Dermis blood vessel endothelial cell (primary cell): ENCODE measurements at regions not wholly inside any gene's neighbourhood (a gene's known extent, or its start where the extent isn't known, plus 50 kb on each side); places are given as distances from the start of the nearest gene placed in this dataset.

Experiments
- DNase-seq: peaks from one replicate; pipeline ENCODE4 v3.0.0; 2010

DNA sequence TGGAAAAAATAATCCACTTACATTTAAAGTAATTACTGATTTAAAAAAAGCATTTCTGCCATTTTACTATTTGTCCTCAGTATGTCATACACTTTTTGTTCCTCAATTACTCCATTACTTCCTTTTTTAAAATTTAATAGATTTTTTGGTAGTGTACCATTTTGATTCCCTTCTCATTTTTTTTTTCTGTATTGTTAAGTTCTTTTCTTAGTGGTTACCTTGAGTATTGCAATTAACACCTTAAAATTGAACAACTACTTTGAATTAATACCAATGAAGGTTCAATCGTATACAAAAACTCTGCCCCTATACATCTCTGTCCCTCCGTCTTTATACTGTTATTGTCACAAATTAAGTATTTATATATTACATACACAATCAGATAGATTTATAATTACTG, 240.6 kb upstream of the LMCD1 start:
- no peak for DNase-seq

DNA sequence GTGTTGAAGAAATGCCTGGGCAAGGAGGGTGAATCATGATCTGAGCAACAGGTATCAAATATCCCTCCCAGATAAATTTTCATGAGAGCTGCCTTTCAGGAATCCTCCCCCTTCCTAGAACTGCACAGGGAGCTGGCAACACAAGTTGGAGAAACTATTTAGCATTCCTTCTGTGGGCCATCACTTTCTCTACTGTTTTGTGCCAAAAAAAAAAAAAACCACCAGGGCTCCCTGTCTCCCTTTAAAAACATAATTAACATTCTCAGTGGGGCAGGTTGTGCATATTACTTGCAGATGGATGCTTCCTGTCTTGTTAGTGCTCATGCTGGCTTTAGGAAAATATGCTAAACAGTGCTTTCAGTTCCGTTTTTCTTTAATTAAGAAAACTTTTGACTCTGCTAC, 234.9 kb upstream of the LMCD1 start:
- DNase-seq = no peak

DNA sequence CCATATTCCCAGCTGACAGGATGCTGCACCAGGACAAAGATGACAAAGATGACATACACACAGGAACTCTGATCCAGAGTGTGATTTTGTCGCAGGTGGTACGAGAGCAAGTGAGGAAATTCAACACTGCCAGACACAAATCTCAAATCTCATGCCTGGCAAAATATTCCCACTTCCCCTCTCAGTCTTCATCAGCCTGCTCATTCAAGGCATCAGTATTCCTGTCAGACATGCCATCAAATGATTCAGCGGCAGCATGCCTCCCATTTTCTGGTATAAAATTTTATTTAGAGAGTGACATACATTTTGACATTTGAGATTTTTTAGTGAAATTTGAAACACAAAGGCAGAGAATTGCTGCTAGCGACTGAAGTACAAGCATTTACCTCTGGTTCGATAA, 228.1 kb upstream of the LMCD1 start:
- no peak for DNase-seq

DNA sequence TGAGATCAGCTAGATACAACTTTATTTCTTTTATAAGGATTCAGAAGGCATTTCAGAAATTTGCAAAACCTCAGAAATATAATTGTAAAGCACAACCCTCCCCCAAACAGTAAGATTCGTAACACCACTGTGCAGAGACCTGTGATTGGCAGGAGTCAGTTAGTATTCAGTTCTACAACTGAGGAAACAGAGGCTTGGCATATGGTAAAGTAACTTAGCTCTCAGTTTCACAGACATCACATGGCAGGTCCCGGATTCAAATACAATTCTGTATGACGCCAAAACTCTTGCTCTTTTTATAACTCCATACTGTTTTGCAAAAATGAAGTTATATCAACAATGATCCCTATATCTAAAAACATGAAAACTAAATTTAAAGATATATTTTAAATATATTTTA, 225.6 kb upstream of the LMCD1 start:
- DNase-seq = no peak

DNA sequence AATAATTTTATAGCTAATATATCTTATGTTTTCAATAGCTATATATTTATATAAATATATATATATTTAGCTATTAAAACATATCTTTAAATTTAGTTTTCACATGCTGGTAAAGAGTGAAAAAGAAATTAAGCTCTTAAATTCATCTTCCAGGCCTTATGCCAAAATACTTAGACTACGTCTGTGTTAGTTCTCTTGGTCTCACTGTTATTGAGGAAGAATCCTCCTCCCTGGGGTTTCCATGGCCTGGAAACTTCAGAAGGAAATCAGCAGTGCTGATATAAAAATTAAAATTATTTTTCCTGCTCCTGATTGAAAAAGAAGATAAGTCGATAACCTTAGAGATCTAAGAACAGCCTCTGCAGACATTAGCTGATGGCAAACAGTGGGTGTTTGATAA, 225.1 kb upstream of the LMCD1 start:
- DNase-seq = no peak

DNA sequence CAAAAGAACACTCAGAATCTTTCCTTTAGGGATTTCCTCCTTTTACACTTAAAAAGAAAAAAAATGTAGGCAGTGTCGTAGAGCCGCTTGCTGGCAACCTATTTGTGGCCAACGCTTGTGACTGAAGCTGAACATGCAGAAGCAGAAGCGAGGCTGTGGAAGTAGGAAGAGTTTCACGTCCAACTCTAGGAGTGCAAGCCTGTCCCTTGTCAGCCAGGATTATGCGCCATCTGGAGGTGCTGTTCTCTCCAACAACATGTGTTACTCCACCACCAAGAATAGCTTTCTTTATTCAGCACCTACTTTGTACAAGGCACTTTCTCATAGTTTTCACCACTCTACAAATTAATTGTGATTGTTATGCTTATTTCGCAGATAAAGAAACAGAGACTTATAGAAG, 223.2 kb upstream of the LMCD1 start:
- DNase-seq = no peak

DNA sequence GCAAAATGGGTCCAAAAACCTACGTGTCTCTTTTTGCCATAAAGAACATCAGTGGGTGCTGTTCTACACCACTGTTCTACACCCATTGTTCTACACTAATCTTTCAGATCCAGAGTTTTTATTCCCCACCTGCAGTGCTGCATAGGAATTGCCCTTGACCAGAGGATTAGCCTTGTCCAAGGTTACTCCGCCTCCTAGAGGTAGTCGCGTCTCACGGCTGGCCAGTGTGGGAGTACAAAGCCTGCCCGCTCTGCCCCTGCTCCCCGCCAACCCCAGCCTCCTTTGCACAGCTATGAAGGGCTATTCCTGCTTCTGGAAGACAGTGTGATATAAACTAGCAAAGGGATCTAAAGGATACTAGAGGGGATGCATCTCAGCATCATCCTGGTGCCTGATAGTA, 222.1 kb upstream of the LMCD1 start:
- no peak for DNase-seq

DNA sequence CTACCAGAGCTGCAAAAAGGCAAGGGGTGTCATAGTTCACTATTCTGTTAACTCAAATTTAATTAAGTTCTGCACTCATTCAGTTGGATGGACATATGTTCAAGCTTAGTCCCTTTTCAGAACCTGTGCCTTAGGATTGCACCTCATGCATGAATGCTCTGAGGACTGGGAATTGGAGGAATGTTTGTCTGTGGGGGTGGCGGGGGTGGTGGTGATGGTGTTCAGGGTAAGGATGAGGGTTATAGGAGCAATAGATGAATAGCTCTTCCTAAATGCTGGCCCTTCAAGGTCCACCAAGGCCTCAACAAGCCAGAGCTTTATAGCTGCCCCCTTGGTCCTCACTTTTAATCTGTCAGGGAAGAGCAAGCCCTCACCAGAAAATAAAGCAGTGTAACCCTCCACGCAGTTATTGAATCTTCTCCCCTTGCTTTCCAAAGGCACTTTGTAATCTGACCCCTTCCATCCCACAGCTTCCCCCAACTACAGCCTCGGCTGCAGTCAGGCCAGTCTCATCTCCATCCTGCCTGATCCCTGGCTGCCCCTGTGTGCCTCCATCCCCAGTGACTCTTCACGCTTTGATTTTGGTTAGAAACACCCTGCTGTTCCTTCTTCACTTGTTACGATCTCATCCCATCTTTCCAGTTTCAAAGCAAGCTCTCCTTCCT, 221.6 kb upstream of the LMCD1 start:
- DNase-seq = no peak

DNA sequence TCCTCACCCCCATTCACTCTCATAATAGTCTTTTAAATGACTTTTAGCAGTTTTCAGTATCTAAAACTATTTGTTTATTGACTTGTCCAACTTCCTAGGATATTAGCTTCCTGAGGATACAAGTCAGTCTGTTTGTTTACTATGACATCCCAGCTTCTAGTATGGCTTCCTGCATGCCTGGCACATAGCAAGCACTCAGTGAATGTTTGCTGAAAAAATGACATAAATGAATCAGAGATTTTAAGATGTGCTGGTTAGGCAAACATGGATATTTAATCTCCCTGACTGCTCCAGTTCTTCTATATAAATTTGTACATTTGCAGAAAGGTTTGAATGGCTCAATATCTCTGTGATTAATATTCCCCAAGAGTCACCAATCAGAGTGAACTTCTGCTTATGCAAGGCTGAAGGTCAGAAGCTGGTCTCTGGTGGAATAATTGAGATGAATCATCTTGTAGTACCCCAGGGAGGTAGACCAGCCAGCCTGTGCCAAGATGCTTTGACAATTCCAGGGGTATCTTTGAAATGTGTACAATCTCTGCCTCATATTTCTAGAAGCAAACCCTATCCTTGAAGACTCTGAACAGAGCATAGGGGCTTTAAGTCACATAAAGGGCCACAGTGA, 219.0 kb upstream of the LMCD1 start:
- no peak for DNase-seq

DNA sequence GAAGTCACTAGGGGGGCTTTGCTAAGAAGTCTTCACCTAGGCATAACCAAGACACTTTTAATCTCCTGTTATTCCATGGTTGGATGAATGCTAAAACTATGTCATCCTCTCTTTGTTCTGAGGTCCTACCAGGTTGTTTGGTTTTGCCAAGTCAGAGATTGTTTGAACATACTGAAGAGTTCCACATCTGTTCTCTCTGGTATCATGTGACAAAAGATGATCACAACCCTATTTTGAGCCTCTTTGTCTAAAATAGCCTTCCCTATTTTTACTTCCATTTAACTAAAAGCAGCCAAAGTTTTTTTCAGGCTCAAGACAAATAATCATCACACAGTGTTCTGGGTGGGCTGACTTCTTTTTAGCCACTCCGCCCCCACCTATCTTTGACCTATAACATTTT, 218.4 kb upstream of the LMCD1 start:
- DNase-seq = no peak

DNA sequence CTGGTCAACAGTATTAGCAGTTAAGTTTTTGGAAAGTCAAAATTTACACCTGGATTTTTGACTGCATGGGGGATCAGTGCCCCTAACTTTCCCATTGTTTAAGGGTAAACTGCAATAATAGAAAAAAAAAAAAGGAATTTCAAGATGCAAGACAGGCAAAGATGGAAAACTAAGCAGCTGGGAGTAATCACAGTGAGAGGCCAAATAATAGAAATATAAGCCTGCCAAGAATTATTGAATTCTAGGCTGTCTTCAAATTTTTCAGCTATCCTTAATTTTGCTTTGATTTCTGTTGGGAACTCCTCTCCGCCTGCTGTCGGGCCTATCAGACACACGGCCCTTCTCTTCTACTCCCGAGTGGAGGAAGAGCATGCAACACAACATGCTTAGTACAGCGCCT, 215.5 kb upstream of the LMCD1 start:
- no peak for DNase-seq

DNA sequence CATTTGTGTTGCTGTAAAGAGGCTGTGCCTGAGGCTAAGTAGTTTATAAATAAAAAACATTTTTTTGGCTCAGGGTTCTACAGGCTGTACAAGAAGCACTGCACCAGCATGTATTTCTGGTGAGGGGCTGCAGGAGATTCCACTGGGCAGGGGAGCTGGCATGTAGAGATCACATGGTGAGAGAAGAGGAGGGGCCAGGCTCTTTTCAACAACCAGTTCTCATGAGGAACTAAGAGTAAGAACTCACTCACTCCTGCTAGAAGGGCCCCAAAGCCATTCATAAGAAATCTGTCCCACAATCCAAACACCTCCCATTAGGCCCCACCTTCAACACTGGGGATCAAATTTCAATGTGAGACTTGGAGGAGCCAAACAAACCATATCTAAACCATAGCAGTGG, 214.9 kb upstream of the LMCD1 start:
- no peak for DNase-seq

DNA sequence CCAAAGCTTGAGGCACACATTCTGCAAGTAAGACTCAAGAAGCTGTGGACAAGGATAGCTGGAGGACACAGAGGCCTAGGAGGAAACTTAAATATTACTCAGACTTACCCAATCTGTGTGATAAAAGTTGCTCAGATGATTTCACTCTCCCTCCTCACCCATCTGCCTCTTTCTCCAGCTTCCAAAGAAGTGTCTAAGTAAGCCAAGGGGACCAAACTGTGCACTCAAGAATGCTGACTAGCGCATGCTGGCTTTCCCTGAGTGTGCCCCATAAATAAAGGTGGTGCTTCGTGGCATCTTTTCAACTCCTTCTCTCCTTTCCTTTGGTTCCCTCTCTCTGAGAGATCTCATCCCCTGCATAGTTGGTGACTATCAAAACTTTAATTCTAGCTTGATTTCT, 211.0 kb upstream of the LMCD1 start:
- DNase-seq = no peak

DNA sequence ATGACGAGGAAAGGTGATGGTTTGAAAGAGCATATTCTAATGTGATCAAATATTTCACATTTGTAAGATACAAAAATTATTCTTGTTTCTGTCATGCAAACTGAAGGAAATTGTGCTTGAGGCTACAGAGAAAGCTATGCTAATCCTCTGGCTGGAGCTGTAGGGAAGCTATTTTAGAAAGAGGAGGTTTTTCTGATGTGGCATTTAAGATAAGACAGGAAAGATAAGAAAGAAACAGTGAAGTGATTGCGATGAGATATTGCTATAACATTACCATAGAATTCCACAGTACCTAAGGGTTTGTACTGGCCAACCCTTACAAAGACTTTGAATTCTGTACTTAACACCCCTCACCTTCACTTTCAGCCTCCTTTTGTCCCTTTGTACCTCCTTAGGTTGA, 205.2 kb upstream of the LMCD1 start:
- no peak for DNase-seq

DNA sequence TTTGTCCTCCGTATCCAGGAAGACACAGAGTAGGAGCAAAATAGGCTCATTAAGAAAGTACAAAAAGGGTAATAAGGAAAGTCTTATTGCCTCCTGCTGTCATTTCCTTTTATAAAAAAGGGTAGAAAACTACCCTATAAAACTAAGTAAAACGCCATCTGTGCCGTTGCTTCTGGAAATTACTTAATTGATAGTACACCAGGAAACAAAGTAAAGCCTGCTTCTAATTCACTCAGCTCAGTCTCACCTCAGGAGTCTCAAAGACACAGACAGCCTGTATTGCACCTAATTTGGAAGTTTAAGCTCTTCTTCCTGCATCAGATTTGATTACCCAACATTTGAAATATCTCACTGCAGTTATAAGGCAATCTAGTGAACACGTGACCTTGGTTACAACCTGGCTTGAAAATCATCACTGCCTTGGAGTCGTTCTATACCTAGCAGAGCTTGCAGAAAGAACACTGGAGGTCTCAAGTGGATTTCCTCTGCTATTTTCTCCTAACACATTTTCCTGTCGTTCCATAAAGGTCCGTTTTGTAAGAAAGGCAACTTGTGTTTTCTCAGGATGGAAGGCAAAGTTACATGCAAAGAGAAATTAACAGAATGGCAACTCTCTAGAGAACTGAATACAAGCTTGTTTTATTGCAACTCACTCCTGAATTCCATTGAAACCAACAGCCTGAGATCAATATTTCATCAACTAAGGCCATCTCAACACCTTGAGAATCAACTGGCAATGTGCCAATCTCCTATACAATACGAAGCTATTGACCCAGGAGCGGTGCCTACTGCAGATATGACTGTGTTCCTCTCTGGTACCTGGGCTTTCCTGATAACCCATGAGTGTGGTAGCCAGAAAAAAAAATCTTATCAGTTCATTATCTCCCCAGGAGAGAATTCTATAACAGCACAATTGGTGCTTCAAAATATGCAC, 203.3 kb upstream of the LMCD1 start:
- DNase-seq = no peak

DNA sequence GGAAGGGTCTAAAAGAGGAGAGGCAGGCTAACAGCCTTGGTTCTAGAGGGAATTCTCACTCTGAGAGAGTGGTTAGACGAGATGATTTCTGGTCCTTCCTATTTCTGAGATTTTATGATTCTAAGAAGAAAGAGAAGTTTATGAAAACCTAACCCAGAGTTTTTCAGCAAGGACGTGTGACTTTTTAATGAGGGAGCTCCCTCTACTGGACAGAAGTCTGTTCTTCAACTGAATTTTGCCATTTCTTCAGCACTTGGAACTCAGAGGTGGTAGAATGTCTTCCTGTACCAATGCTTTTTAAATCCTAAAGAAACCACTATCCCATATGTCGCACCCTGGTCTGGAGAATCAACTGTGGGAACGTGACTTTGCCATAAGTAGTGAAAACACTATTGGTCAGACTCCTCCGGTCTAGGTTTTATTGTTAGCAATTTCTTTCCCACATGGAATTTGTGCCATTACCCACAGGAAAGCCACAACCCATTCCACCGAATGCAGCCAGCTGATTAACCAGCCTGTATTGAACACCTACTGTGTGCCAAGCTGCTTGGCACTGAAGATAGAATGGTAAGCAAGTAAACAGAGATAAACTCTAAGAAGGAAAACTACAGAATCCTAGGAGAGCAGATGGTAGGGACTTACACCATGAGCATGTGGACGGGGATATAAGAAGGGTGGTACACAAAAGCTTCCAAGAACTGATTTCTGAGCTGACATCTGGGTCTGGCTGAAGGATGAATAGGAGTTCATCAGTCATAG, 199.5 kb upstream of the LMCD1 start:
- DNase-seq = peak; percentile 68

DNA sequence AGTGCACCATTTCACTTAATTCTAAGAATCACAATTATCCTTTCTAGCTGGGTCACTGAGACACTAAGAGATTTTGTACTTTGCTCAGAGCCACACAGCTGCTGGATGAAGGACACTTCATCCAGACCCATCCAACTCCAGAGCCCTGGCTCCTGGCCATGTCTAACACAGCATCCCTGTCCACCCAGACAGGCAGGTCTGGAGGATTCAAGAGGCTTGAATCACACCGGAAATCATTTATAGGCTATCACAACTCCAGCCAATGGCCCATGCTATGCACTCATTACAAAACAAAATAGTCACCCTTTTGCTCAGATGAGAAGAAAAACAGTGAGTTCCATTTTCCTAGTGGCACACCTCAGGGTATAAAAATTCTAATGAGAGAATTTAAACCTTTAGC, 198.2 kb upstream of the LMCD1 start:
- no peak for DNase-seq

DNA sequence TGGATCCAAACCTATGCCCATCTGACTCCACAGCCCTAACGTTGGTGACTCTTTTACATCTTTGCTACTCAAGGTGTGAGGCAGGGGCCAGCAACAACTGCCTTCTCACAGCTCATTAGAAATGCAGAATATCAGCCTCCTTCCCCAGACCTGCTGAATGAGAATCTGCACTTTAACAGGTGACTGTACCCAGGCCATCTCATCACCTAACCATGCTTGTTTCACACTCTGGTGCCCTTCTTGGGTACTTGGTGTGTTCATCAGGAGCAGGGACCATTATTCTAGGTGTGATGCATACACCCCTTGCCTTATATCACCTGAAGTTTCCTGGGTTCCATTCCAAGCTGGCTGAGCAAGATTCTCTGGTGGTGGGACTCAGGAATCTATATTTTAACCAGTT, 196.3 kb upstream of the LMCD1 start:
- DNase-seq = no peak

DNA sequence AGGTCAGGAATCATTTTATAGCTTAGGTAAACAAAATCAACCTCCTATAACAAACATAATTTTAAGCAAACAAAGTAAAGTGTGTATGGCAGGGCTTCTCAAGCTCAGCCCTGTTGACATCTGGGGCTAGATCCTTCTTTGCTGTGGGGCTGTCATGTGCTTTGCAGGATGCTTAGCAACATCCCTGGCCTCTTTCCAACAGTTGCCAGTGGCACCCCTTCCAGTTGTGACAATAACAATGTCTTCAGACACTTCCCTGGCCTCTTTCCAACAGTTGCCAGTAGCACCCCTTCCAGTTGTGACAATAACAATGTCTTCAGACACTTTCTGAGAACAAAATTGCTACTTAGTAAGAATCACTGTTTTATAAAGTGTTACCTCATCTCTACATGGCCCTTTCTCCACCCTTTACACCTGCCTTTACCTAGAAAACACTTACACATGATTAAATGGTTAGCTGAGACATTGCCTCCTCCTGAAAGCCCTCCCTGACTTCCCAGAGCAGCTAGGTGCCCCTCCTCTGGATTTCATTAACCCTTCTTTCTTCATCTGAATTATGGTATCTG, 194.0 kb upstream of the LMCD1 start:
- no peak for DNase-seq

DNA sequence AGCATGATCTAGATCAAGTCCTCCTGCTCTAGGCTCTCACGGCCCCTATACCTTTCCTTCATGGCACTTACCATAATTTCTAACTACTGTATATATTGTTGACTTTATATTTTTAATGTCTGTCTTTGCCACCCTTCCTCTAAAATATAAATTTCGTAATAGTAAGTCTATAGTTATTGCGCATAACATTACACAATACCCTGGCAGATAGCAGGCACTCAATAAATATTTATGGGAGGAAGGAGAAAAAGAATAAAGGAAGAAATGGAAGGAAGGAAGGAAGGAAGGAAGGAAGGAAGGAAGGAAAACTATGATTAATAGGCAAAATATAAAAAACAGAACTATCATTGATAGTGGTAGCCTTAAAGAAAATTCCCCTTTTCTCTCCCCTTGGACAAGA, 190.3 kb upstream of the LMCD1 start:
- no peak for DNase-seq

DNA sequence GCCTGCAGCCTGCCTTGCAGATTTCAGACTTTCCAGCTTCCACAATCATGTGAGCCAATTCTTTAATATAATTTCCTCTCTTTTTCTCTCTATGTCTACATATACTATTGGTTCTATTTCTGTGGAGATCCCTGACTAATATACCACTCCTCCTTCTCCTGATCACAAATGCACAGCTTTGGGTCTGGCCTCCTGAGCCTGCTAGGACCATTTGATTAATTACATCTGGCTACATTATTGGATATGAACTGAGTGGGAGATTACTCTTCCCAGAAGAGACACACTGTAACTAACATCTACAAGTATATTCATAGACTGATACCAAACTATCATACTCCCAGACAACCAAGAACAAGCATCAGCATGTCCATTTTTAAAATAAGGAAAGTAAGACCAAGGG, 188.9 kb upstream of the LMCD1 start:
- no peak for DNase-seq

DNA sequence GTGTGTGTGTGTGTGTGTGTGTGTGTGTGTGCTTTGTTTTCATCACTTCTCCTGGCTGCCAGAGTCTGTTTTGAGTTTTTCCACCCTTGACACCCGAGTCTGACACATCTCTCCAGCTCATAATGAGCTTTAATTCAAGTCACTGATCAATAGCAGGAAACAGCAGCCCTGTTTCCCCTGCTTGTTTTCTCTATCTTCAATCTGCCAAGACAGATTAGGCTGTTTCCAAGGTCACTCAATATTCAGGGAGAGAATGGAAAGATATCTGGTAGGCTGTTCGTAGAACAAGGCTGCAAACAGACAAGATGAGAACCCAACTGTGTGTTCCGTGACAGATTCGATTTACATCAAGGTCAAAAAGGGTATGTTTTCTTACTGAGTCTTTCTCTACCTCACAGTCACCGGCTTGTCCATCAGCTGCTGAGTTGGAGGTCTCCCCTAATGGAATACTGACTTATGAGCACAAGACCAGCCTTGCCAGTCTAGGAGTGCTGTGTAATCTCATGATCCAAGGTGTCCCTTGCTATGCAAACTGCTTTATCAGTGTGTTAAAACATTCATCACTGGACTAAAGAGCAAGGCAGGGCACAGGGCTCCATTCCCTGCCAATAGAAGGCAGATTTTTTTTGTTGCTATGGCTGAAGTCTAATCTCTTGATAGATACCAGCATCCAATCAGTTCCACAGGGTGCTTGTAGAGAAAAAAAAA, 187.9 kb upstream of the LMCD1 start:
- no peak for DNase-seq
